ENCODE measurements at regions not wholly inside any gene's neighbourhood (a gene's known extent, or its start where the extent isn't known, plus 50 kb on each side); places are given as distances from the start of the nearest gene placed in this dataset.
"Not testable (repeated sequence)": the region's sequence is repeated elsewhere in the genome, so short reads cannot be mapped to it uniquely, and the experiment has no call there.

- TF ChIP-seq JUND (IDR thresholded peaks at IDR 0.05; ENCODE audit: low read depth): no peak
- in situ Hi-C loops (cut with HindIII; ENCODE audit: low pct_unique_long_range_greater_than_20kb, low sequenced_read_pairs): no loop called here
- DNase-seq (ENCODE audit: low read depth in 1 of 2, low spot score in 1 of 2): no peak
Measured at GRCh38 chr4:3605491-3605890, 73.3 kb upstream of the LRPAP1 start.

GRCh38 chr4:3602886-3603645 lies 70.8 kb upstream of the LRPAP1 start:
- in situ Hi-C loops (cut with HindIII; ENCODE audit: low pct_unique_long_range_greater_than_20kb, low sequenced_read_pairs): not testable (repeated sequence)

GRCh38 chr4:3601992-3602391 lies 69.8 kb upstream of the LRPAP1 start:
- TF ChIP-seq JUND (IDR thresholded peaks at IDR 0.05; ENCODE audit: low read depth): no peak
- DNase-seq (ENCODE audit: low read depth in 1 of 2, low spot score in 1 of 2): no peak
- in situ Hi-C loops (cut with HindIII; ENCODE audit: low pct_unique_long_range_greater_than_20kb, low sequenced_read_pairs): no loop called here

More at GRCh38 chr4:3602886-3603645, 70.8 kb upstream of the LRPAP1 start:
- DNase-seq (ENCODE audit: low read depth in 1 of 2, low spot score in 1 of 2): not testable (repeated sequence)

GRCh38 chr4:3601108-3601690 lies 69.0 kb upstream of the LRPAP1 start:
- DNase-seq (ENCODE audit: low read depth in 1 of 2, low spot score in 1 of 2); in situ Hi-C loops (cut with HindIII; ENCODE audit: low pct_unique_long_range_greater_than_20kb, low sequenced_read_pairs): not testable (repeated sequence)

GRCh38 chr4:3599951-3600350 lies 67.7 kb upstream of the LRPAP1 start:
- in situ Hi-C loops (cut with HindIII; ENCODE audit: low pct_unique_long_range_greater_than_20kb, low sequenced_read_pairs): no loop called here
- TF ChIP-seq JUND (IDR thresholded peaks at IDR 0.05; ENCODE audit: low read depth): no peak
- no peak for DNase-seq (ENCODE audit: low read depth in 1 of 2, low spot score in 1 of 2)

- in situ Hi-C loops (cut with HindIII; ENCODE audit: low pct_unique_long_range_greater_than_20kb, low sequenced_read_pairs): no loop called here
- no peak for DNase-seq (ENCODE audit: low read depth in 1 of 2, low spot score in 1 of 2)
- TF ChIP-seq JUND (IDR thresholded peaks at IDR 0.05; ENCODE audit: low read depth): no peak
Measured at GRCh38 chr4:3598695-3599227, 66.5 kb upstream of the LRPAP1 start.

- in situ Hi-C loops (cut with HindIII; ENCODE audit: low pct_unique_long_range_greater_than_20kb, low sequenced_read_pairs); DNase-seq (ENCODE audit: low read depth in 1 of 2, low spot score in 1 of 2): not testable (repeated sequence)
Measured at GRCh38 chr4:3597896-3598505, 65.8 kb upstream of the LRPAP1 start.

GRCh38 chr4:3596957-3597733 lies 64.9 kb upstream of the LRPAP1 start:
- DNase-seq (ENCODE audit: low read depth in 1 of 2, low spot score in 1 of 2); in situ Hi-C loops (cut with HindIII; ENCODE audit: low pct_unique_long_range_greater_than_20kb, low sequenced_read_pairs): not testable (repeated sequence)

GRCh38 chr4:3595627-3596291 lies 63.5 kb upstream of the LRPAP1 start:
- DNase-seq (ENCODE audit: low read depth in 1 of 2, low spot score in 1 of 2); in situ Hi-C loops (cut with HindIII; ENCODE audit: low pct_unique_long_range_greater_than_20kb, low sequenced_read_pairs): not testable (repeated sequence)

GRCh38 chr4:3594751-3595150 lies 62.5 kb upstream of the LRPAP1 start:
- DNase-seq (ENCODE audit: low read depth in 1 of 2, low spot score in 1 of 2); in situ Hi-C loops (cut with HindIII; ENCODE audit: low pct_unique_long_range_greater_than_20kb, low sequenced_read_pairs): not testable (repeated sequence)

- in situ Hi-C loops (cut with HindIII; ENCODE audit: low pct_unique_long_range_greater_than_20kb, low sequenced_read_pairs); DNase-seq (ENCODE audit: low read depth in 1 of 2, low spot score in 1 of 2): not testable (repeated sequence)
Measured at GRCh38 chr4:3589946-3590924, 58.0 kb upstream of the LRPAP1 start.

GRCh38 chr4:3589379-3589778 lies 57.2 kb upstream of the LRPAP1 start:
- in situ Hi-C loops (cut with HindIII; ENCODE audit: low pct_unique_long_range_greater_than_20kb, low sequenced_read_pairs): not testable (repeated sequence)

GRCh38 chr4:3588517-3589194 lies 56.4 kb upstream of the LRPAP1 start:
- in situ Hi-C loops (cut with HindIII; ENCODE audit: low pct_unique_long_range_greater_than_20kb, low sequenced_read_pairs): not testable (repeated sequence)

More at GRCh38 chr4:3589379-3589778, 57.2 kb upstream of the LRPAP1 start:
- DNase-seq (ENCODE audit: low read depth in 1 of 2, low spot score in 1 of 2): not testable (repeated sequence)

GRCh38 chr4:3586596-3586995 lies 54.4 kb upstream of the LRPAP1 start:
- in situ Hi-C loops (cut with HindIII; ENCODE audit: low pct_unique_long_range_greater_than_20kb, low sequenced_read_pairs); DNase-seq (ENCODE audit: low read depth in 1 of 2, low spot score in 1 of 2): not testable (repeated sequence)

More at GRCh38 chr4:3588517-3589194, 56.4 kb upstream of the LRPAP1 start:
- not testable (repeated sequence) for DNase-seq (ENCODE audit: low read depth in 1 of 2, low spot score in 1 of 2)

GRCh38 chr4:3585567-3585966 lies 53.3 kb upstream of the LRPAP1 start:
- in situ Hi-C loops (cut with HindIII; ENCODE audit: low pct_unique_long_range_greater_than_20kb, low sequenced_read_pairs); DNase-seq (ENCODE audit: low read depth in 1 of 2, low spot score in 1 of 2): not testable (repeated sequence)
